22Rv1 (cell line): ENCODE measurements at regions not wholly inside any gene's neighbourhood (a gene's known extent, or its start where the extent isn't known, plus 50 kb on each side); places are given as distances from the start of the nearest gene placed in this dataset.

Experiments
- ZFX ChIP-seq: fragments of 450-650 bp; IDR thresholded peaks from 2 replicates; pipeline ENCODE4 v1.6.1; 2017; ENCODE audit warnings: antibody characterized with exemption, borderline replicate concordance
- TF ChIP-seq, protein P1 (sequence below): fragments of 450-650 bp; IDR thresholded peaks from 2 replicates; pipeline ENCODE4 v1.5.1; 2017; ENCODE audit warnings: mild to moderate bottlenecking

DNA sequence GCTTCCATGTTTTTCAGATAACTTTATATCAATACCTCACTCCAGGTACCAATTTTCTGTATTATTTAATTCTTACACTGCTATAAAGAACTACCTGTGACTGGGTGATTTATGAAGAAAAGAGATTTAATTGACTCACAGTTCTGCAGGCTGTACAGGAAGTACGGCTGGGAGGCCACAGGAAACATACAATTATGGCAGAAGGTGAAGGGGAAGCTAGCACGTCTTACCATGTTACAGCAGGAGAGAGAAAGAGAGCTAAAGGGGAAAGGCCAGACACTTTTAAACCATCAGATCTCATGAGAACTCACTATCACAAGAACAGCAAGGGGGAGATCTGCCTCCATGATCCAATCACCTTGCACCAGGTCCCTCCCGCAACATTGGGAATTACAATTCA, 119.1 kb upstream of the BMP5 start:
- TF ChIP-seq, protein P1, sequence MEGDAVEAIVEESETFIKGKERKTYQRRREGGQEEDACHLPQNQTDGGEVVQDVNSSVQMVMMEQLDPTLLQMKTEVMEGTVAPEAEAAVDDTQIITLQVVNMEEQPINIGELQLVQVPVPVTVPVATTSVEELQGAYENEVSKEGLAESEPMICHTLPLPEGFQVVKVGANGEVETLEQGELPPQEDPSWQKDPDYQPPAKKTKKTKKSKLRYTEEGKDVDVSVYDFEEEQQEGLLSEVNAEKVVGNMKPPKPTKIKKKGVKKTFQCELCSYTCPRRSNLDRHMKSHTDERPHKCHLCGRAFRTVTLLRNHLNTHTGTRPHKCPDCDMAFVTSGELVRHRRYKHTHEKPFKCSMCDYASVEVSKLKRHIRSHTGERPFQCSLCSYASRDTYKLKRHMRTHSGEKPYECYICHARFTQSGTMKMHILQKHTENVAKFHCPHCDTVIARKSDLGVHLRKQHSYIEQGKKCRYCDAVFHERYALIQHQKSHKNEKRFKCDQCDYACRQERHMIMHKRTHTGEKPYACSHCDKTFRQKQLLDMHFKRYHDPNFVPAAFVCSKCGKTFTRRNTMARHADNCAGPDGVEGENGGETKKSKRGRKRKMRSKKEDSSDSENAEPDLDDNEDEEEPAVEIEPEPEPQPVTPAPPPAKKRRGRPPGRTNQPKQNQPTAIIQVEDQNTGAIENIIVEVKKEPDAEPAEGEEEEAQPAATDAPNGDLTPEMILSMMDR, result no peak
- TF ChIP-seq ZFX, result no peak
